GM23338 (cell line): ENCODE measurements at regions not wholly inside any gene's neighbourhood (a gene's known extent, or its start where the extent isn't known, plus 50 kb on each side); places are given as distances from the start of the nearest gene placed in this dataset.

Experiments
- ATAC-seq: fragments of 200-7000 bp; cut with Tn5 transposase; 3 replicates; pipeline ENCODE4 v1.9.1; 2020
- DNase-seq: peaks from one replicate; pipeline ENCODE4 v3.0.0-alpha.2; 2015; ENCODE audit warnings: low spot score
- H2AFZ ChIP-seq: fragments of 200-600 bp; sonication (generic); 2 replicates; pipeline ENCODE4 v1.8.0; 2016; ENCODE audit warnings: antibody characterized with exemption, mild to moderate bottlenecking, moderate library complexity
- H3F3A ChIP-seq: fragments of 200-600 bp; sonication (generic); replicated peaks from 2 replicates; pipeline ENCODE4 v1.8.0; 2017; ENCODE audit warnings: antibody characterized with exemption, mixed run types, low read depth
- H3K27ac ChIP-seq: fragments of 200-600 bp; sonication (generic); 2 replicates; pipeline ENCODE4 v1.6.1; 2016; ENCODE audit warnings: low read depth
- H3K27me3 ChIP-seq: fragments of 200-600 bp; sonication (generic); 2 replicates; pipeline ENCODE4 v1.8.0; 2016; ENCODE audit warnings: mild to moderate bottlenecking, mixed run types, moderate library complexity; ENCODE audit not compliant: insufficient read depth
- H3K36me3 ChIP-seq: fragments of 200-600 bp; sonication (generic); 2 replicates; pipeline ENCODE4 v1.8.0; 2016; ENCODE audit warnings: mild to moderate bottlenecking; ENCODE audit not compliant: insufficient read depth
- H3K4me1 ChIP-seq: fragments of 200-600 bp; sonication (generic); 2 replicates; pipeline ENCODE4 v1.8.0; 2016; ENCODE audit warnings: mild to moderate bottlenecking, moderate library complexity; ENCODE audit not compliant: insufficient read depth
- H3K4me2 ChIP-seq: fragments of 200-600 bp; sonication (generic); 2 replicates; pipeline ENCODE4 v1.7.1; 2017; ENCODE audit warnings: mixed run types
- H3K4me3 ChIP-seq: fragments of 200-600 bp; sonication (generic); 2 replicates; pipeline ENCODE4 v1.6.1; 2016; ENCODE audit warnings: mixed run types
- H3K79me2 ChIP-seq: fragments of 200-600 bp; sonication (generic); replicated peaks from 2 replicates; pipeline ENCODE4 v1.8.0; 2017; ENCODE audit warnings: mild to moderate bottlenecking; ENCODE audit not compliant: insufficient read depth
- H3K9me2 ChIP-seq: fragments of 200-600 bp; sonication (generic); 2 replicates; pipeline ENCODE4 v1.8.0; 2017; ENCODE audit not compliant: insufficient read depth
- H4K20me1 ChIP-seq: fragments of 200-600 bp; sonication (generic); replicated peaks from 2 replicates; pipeline ENCODE4 v1.8.0; 2017; ENCODE audit warnings: mild to moderate bottlenecking; ENCODE audit not compliant: insufficient read depth
- H3K27ac Mint-ChIP-seq: 2 replicates; pipeline ENCODE4 v1.8.0; 2020; ENCODE audit warnings: inconsistent platforms, mild to moderate bottlenecking, moderate library complexity, mixed read lengths
- H3K27me3 Mint-ChIP-seq: 3 replicates; pipeline ENCODE4 v1.8.0; 2022; ENCODE audit warnings: low read depth, mild to moderate bottlenecking, moderate library complexity, mixed read lengths, inconsistent platforms; ENCODE audit not compliant: insufficient read depth, poor library complexity
- H3K36me3 Mint-ChIP-seq: 3 replicates; pipeline ENCODE4 v1.8.0; 2021; ENCODE audit warnings: low read depth, mild to moderate bottlenecking, inconsistent platforms, moderate library complexity, mixed read lengths
- H3K4me1 Mint-ChIP-seq: 3 replicates; pipeline ENCODE4 v1.8.0; 2020; ENCODE audit warnings: mild to moderate bottlenecking, inconsistent platforms, mixed read lengths
- H3K4me3 Mint-ChIP-seq: 3 replicates; pipeline ENCODE4 v1.8.0; 2021; ENCODE audit warnings: moderate library complexity, mild to moderate bottlenecking, inconsistent platforms, mixed read lengths
- H3K9me3 Mint-ChIP-seq: 3 replicates; pipeline ENCODE4 v1.8.0; 2020; ENCODE audit warnings: moderate library complexity, mild to moderate bottlenecking, inconsistent platforms, mixed read lengths
- CREB1 ChIP-seq: fragments of 250-450 bp; sonication (Bioruptor Pico); IDR thresholded peaks from 2 replicates; pipeline ENCODE4 v1.5.0; 2020; ENCODE audit warnings: low read depth, mild to moderate bottlenecking, moderate library complexity
- EZH2 ChIP-seq: fragments of 200-600 bp; sonication (generic); IDR thresholded peaks from one replicate; pipeline ENCODE4 v1.8.0; 2017; ENCODE audit warnings: antibody characterized with exemption, mild to moderate bottlenecking, low read depth; ENCODE audit not compliant: unreplicated experiment
- JUNB ChIP-seq: IDR thresholded peaks from one replicate; pipeline ENCODE4 v1.6.1; 2016; ENCODE audit warnings: antibody characterized with exemption; ENCODE audit not compliant: unreplicated experiment
- NANOG ChIP-seq: IDR thresholded peaks from 2 replicates; pipeline ENCODE4 v1.6.1; 2016; ENCODE audit warnings: antibody characterized with exemption, borderline replicate concordance
- POLR2AphosphoS5 ChIP-seq: IDR thresholded peaks from 2 replicates; pipeline ENCODE4 v1.6.1; 2016; ENCODE audit warnings: antibody characterized with exemption, low read depth
- REST ChIP-seq: IDR thresholded peaks from one replicate; pipeline ENCODE4 v1.6.1; 2018; ENCODE audit warnings: antibody characterized with exemption; ENCODE audit not compliant: unreplicated experiment
- ZNF462 ChIP-seq: fragments of 250-450 bp; sonication (Bioruptor Pico); IDR thresholded peaks from 2 replicates; pipeline ENCODE4 v1.5.0; 2020; ENCODE audit warnings: mild to moderate bottlenecking, moderate library complexity
- TF ChIP-seq, protein P1 (sequence below), 2 experiments: fragments of 200-600 bp in 1 of 2; sonication (generic) in 1 of 2; conservative IDR thresholded peaks; 2 replicates each; pipeline versions ENCODE4 v1.5.1 to v1.6.1; 2016 to 2017; ENCODE audit warnings: antibody characterized with exemption in 2 of 2, low read depth in 2 of 2, mild to moderate bottlenecking in 2 of 2, moderate library complexity in 1 of 2

GRCh38 chr17:54009502-54009901 lies 186.8 kb downstream of the KIF2B start (continued):
- TF ChIP-seq REST = no peak
- TF ChIP-seq POLR2AphosphoS5 = no peak

DNA sequence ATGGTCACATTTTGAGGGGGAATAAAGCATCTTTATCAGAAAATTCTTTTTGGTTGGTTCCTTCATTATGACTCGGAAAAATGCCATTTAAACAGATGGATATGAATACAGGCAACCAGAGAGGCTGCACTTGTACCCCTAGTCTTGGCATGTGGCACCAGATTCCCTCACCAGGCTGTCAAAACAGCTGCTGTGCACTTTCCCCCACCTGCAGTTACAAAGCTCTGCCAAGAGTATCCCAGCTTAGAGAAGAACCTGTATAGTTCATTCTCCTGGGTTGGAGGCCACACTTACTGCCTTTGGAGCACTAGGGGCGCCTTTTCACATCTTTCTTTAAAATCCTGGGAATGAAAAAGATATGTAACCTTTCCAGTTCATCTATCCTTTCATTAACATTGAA lies 190.3 kb downstream of the KIF2B start:
- Histone ChIP-seq H3K36me3 (no peaks in the 10 kb centered on the region), H3K4me1 (no peaks in the 10 kb centered on the region), H4K20me1 (no peaks in the 10 kb centered on the region), H3K79me2 (no peaks in the 10 kb centered on the region), H3K4me2 (no peak overlapping the region), H3K9me2 (no peaks in the 10 kb centered on the region), H3K27me3 (no peaks in the 10 kb centered on the region), H2AFZ (no peak overlapping the region), H3K4me3 (no peak overlapping the region), H3F3A (no peaks in the 10 kb centered on the region), H3K27ac (no peak overlapping the region)
- Mint-ChIP-seq H3K4me3 (no peak overlapping the region), H3K27ac (no peak overlapping the region), H3K4me1 (peaks cover 8% of the 10 kb centered on the region; the same call in 2 of the 3 replicates), H3K36me3 (no peaks in the 10 kb centered on the region), H3K9me3 (no peaks in the 10 kb centered on the region; the same call in 2 of the 3 replicates), H3K27me3 (no peaks in the 10 kb centered on the region)
- ATAC-seq (peak; percentile 59), DNase-seq (peak; percentile 48)
- 0 out of 2 replicates have a peak, but pooled peaks have one; percentile 17 for TF ChIP-seq ZNF462 (CRISPR knock-in tag)
- TF ChIP-seq POLR2AphosphoS5 = no peak
- no peak for TF ChIP-seq EZH2
- TF ChIP-seq, protein P1, sequence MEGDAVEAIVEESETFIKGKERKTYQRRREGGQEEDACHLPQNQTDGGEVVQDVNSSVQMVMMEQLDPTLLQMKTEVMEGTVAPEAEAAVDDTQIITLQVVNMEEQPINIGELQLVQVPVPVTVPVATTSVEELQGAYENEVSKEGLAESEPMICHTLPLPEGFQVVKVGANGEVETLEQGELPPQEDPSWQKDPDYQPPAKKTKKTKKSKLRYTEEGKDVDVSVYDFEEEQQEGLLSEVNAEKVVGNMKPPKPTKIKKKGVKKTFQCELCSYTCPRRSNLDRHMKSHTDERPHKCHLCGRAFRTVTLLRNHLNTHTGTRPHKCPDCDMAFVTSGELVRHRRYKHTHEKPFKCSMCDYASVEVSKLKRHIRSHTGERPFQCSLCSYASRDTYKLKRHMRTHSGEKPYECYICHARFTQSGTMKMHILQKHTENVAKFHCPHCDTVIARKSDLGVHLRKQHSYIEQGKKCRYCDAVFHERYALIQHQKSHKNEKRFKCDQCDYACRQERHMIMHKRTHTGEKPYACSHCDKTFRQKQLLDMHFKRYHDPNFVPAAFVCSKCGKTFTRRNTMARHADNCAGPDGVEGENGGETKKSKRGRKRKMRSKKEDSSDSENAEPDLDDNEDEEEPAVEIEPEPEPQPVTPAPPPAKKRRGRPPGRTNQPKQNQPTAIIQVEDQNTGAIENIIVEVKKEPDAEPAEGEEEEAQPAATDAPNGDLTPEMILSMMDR (conservative IDR thresholded peaks at IDR 0.05; ENCODE audit: low read depth in 2 of 2) = peak; percentile 37 to 55; a peak in 3 of 4 replicates
- no peak for TF ChIP-seq NANOG
- no peak for TF ChIP-seq JUNB
- no peak for TF ChIP-seq CREB1
